GM18511 (cell line): ENCODE measurements at regions not wholly inside any gene's neighbourhood (a gene's known extent, or its start where the extent isn't known, plus 50 kb on each side); places are given as distances from the start of the nearest gene placed in this dataset.

Source experiments
- ATAC-seq: cut with Tn5 transposase; IDR thresholded peaks from one replicate; pipeline ENCODE4 v1.9.1; 2021; ENCODE audit warnings: mild to moderate bottlenecking, moderate library complexity; ENCODE audit not compliant: unreplicated experiment

GRCh38 chr17:69978056-69978646, 96.9 kb upstream of the KCNJ16 start:
- no peak for ATAC-seq

- ATAC-seq = no peak
Observed at GRCh38 chr17:69981441-69981840, 93.6 kb upstream of the KCNJ16 start.

- no peak for ATAC-seq
Observed at GRCh38 chr17:69995476-69995875, 79.5 kb upstream of the KCNJ16 start.

GRCh38 chr17:69997332-69997731, 77.7 kb upstream of the KCNJ16 start:
- ATAC-seq = no peak

- ATAC-seq = no peak
Observed at GRCh38 chr17:69999253-69999652, 75.8 kb upstream of the KCNJ16 start.

- ATAC-seq = no peak
Observed at GRCh38 chr17:70006159-70006558, 68.9 kb upstream of the KCNJ16 start.

GRCh38 chr17:70011750-70012149, 63.3 kb upstream of the KCNJ16 start:
- ATAC-seq = no peak

GRCh38 chr17:70013911-70014310, 61.1 kb upstream of the KCNJ16 start:
- no peak for ATAC-seq

- no peak for ATAC-seq
Observed at GRCh38 chr17:70017112-70017511, 57.9 kb upstream of the KCNJ16 start.

- ATAC-seq = no peak
Observed at GRCh38 chr17:70017941-70018340, 57.1 kb upstream of the KCNJ16 start.

- ATAC-seq = no peak
Observed at GRCh38 chr17:70021726-70022125, 53.3 kb upstream of the KCNJ16 start.

GRCh38 chr17:70022175-70022574, 52.9 kb upstream of the KCNJ16 start:
- no peak for ATAC-seq

- ATAC-seq = no peak
Observed at GRCh38 chr17:70024253-70024652, 50.8 kb upstream of the KCNJ16 start.
